Tibial nerve (tissue), 4 donors: ENCODE measurements at regions not wholly inside any gene's neighbourhood (a gene's known extent, or its start where the extent isn't known, plus 50 kb on each side); places are given as distances from the start of the nearest gene placed in this dataset.

ENCODE experiments used
- DNase-seq, 2 donors: peaks; one replicate each; pipeline ENCODE4 v3.0.0-alpha.2; 2019; ENCODE audit warnings: low spot score in 2 of 2
- H3K27ac ChIP-seq, 4 donors: fragments of 200-600 bp; sonication (generic) in 3 of 4; one replicate each; pipeline ENCODE4 v1.5.1; 2017 to 2019; ENCODE audit warnings: mild to moderate bottlenecking in 1 of 4
- H3K27me3 ChIP-seq, 2 donors: fragments of 200-600 bp; sonication (generic) in 1 of 2; one replicate each; pipeline versions ENCODE4 v1.5.1 to v1.6.0; 2017 to 2019
- H3K36me3 ChIP-seq, 3 donors: fragments of 200-600 bp; sonication (generic); one replicate each; pipeline ENCODE4 v1.5.1; 2018 to 2019
- H3K4me1 ChIP-seq, 4 donors: fragments of 200-600 bp; sonication (generic) in 3 of 4; one replicate each; pipeline ENCODE4 v1.5.1; 2017 to 2019
- H3K4me3 ChIP-seq, 4 donors: fragments of 200-600 bp; sonication (generic) in 3 of 4; one replicate each; pipeline ENCODE4 v1.5.1; 2017 to 2019; ENCODE audit warnings: mild to moderate bottlenecking in 1 of 4, moderate library complexity in 1 of 4
- H3K9me3 ChIP-seq, 4 donors: fragments of 200-600 bp; sonication (generic) in 3 of 4; one replicate each; pipeline ENCODE4 v1.5.1; 2017 to 2019
- CTCF ChIP-seq, 5 experiments: fragments of 200-600 bp in 3 of 5; fragments of 450-650 bp in 2 of 5; sonication (generic) in 3 of 5; IDR thresholded peaks; one replicate each; pipeline ENCODE4 v1.5.1; 2016 to 2019; ENCODE audit warnings: antibody characterized with exemption in 5 of 5, mild to moderate bottlenecking in 3 of 5, moderate library complexity in 2 of 5
- EP300 ChIP-seq, 2 donors: sonication (generic); formaldehyde crosslinking; IDR thresholded peaks; one replicate each; pipeline ENCODE4 v1.6.1; 2017; ENCODE audit warnings: antibody characterized with exemption in 2 of 2, mild to moderate bottlenecking in 1 of 2
- POLR2A ChIP-seq, 2 donors: fragments of 450-650 bp; IDR thresholded peaks; one replicate each; pipeline ENCODE4 v1.6.1; 2017; ENCODE audit warnings: antibody characterized with exemption in 2 of 2, mild to moderate bottlenecking in 2 of 2, moderate library complexity in 2 of 2
- WGBS, 2 donors: methylation state at CpG; one replicate each; pipeline ENCODE4 v1.1.5; 2018; 5-methylcytosine and 5-hydroxymethylcytosine counted together

DNA sequence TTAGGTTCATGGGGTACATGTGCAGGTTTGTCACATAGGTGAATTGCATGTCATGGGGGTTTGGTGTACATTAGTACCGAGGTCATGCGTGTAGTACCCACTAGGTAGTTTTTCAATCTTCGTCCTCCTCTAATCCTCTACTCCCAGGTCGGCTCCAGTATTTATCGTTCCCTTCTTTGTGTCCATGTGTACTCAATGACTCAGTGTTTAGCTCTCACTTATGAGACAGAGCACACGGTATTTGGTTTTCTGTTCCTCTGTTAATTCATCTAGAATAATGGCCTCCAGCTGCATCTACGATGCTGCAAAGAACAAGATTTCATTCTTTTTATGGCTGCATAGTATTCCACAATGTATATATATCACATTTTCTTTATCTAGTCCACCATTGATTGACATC lies 850.9 kb upstream of the MDGA2 start:
- no peak for DNase-seq
- H3K36me3 ChIP-seq = no peaks in the 10 kb centered on the region

GRCh38 chr14:48504921-48505320 lies 829.5 kb upstream of the MDGA2 start:
- H3K9me3 ChIP-seq = no peaks in the 10 kb centered on the region
- WGBS, 2 donors = 77 to 87% methylated on average over 4 of the region's 4 CpGs
- no peak for DNase-seq
- no peak overlapping the region for H3K27ac ChIP-seq
- no peak overlapping the region for H3K4me3 ChIP-seq
- no peaks in the 10 kb centered on the region for H3K27me3 ChIP-seq
- H3K36me3 ChIP-seq = no peaks in the 10 kb centered on the region
- TF ChIP-seq CTCF (IDR thresholded peaks at IDR 0.05) (no peak), POLR2A (IDR thresholded peaks at IDR 0.05) (no peak)
- H3K4me1 ChIP-seq = no peaks in the 10 kb centered on the region

More for the DNA sequence above, 850.9 kb upstream of the MDGA2 start:
- 78 to 80% methylated on average over 7 of the region's 7 CpGs for WGBS, 2 donors
- TF ChIP-seq CTCF (IDR thresholded peaks at IDR 0.05) = no peak
- TF ChIP-seq POLR2A (IDR thresholded peaks at IDR 0.05) = no peak
- no peak for TF ChIP-seq EP300 (IDR thresholded peaks at IDR 0.05)
- H3K4me1 ChIP-seq = no peaks in the 10 kb centered on the region
- peaks cover 0 to 4% (median 0%) of the 10 kb centered on the region in 4 donors for H3K9me3 ChIP-seq
- no peak overlapping the region for H3K4me3 ChIP-seq
- H3K27me3 ChIP-seq = no peaks in the 10 kb centered on the region
- no peak overlapping the region for H3K27ac ChIP-seq

DNA sequence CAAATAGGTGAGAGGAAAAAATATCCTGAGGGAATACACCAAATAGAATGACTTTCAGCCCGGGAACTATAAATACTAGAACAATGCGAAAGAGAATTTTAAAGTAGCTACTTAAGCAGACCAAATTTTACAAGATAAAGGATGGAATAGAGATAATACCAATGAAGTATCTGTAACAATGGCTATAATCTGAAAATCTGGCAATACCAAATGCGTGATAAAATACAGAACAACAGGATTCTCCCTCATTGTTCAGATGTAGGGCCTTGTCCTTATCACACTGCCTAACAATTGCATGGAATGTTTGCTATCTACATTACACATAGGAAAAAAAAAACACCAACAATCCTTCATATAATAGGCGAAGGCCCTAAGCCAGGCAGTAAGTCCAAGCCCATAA lies 815.4 kb upstream of the MDGA2 start:
- Histone ChIP-seq H3K4me3 (no peak overlapping the region), H3K9me3 (no peaks in the 10 kb centered on the region), H3K27ac (no peak overlapping the region), H3K4me1 (no peaks in the 10 kb centered on the region), H3K36me3 (no peaks in the 10 kb centered on the region), H3K27me3 (no peaks in the 10 kb centered on the region)
- WGBS, 2 donors = 84 to 93% methylated on average over 4 of the region's 4 CpGs
- DNase-seq = no peak
- TF ChIP-seq EP300 (IDR thresholded peaks at IDR 0.05) = no peak
- TF ChIP-seq POLR2A (IDR thresholded peaks at IDR 0.05) = no peak
- no peak for TF ChIP-seq CTCF (IDR thresholded peaks at IDR 0.05)

- Histone ChIP-seq H3K9me3 (peaks cover 0 to 8% (median 0%) of the 10 kb centered on the region in 4 donors), H3K4me1 (no peaks in the 10 kb centered on the region), H3K27ac (no peak overlapping the region), H3K4me3 (no peak overlapping the region), H3K27me3 (no peaks in the 10 kb centered on the region), H3K36me3 (no peaks in the 10 kb centered on the region)
- WGBS, 2 donors = 80 to 85% methylated on average over 1 of the region's 1 CpG
- no peak for TF ChIP-seq POLR2A (IDR thresholded peaks at IDR 0.05)
- TF ChIP-seq EP300 (IDR thresholded peaks at IDR 0.05) = no peak
- no peak for TF ChIP-seq CTCF (IDR thresholded peaks at IDR 0.05)
- DNase-seq = no peak
Measured at GRCh38 chr14:48473944-48474343, 798.5 kb upstream of the MDGA2 start.

GRCh38 chr14:48456051-48456450 lies 780.6 kb upstream of the MDGA2 start:
- Histone ChIP-seq H3K27ac (no peak overlapping the region), H3K9me3 (no peaks in the 10 kb centered on the region), H3K4me1 (no peaks in the 10 kb centered on the region), H3K27me3 (no peaks in the 10 kb centered on the region), H3K36me3 (no peaks in the 10 kb centered on the region), H3K4me3 (no peak overlapping the region)
- no peak for TF ChIP-seq CTCF (IDR thresholded peaks at IDR 0.05)
- TF ChIP-seq POLR2A (IDR thresholded peaks at IDR 0.05) = no peak
- no peak for TF ChIP-seq EP300 (IDR thresholded peaks at IDR 0.05)
- no peak for DNase-seq
